Suprapubic skin (tissue), 4 donors: ENCODE measurements at regions not wholly inside any gene's neighbourhood (a gene's known extent, or its start where the extent isn't known, plus 50 kb on each side); places are given as distances from the start of the nearest gene placed in this dataset.

Experiments used
- POLR2A ChIP-seq, 2 donors: fragments of 450-650 bp; IDR thresholded peaks; one replicate each; pipeline ENCODE4 v1.6.1; 2017; ENCODE audit warnings: antibody characterized with exemption in 2 of 2, mild to moderate bottlenecking in 2 of 2, moderate library complexity in 2 of 2
- POLR2AphosphoS5 ChIP-seq, 3 donors: sonication (generic); formaldehyde crosslinking; IDR thresholded peaks; one replicate each; pipeline ENCODE4 v1.6.1; 2017; ENCODE audit warnings: antibody characterized with exemption in 3 of 3
- TF ChIP-seq, protein P1 (sequence below), 2 donors: fragments of 200-600 bp in 1 of 2; fragments of 450-650 bp in 1 of 2; sonication (generic) in 1 of 2; IDR thresholded peaks; one replicate each; pipeline ENCODE4 v1.5.1; 2016 to 2019; ENCODE audit warnings: antibody characterized with exemption in 2 of 2, mild to moderate bottlenecking in 1 of 2, moderate library complexity in 1 of 2

DNA sequence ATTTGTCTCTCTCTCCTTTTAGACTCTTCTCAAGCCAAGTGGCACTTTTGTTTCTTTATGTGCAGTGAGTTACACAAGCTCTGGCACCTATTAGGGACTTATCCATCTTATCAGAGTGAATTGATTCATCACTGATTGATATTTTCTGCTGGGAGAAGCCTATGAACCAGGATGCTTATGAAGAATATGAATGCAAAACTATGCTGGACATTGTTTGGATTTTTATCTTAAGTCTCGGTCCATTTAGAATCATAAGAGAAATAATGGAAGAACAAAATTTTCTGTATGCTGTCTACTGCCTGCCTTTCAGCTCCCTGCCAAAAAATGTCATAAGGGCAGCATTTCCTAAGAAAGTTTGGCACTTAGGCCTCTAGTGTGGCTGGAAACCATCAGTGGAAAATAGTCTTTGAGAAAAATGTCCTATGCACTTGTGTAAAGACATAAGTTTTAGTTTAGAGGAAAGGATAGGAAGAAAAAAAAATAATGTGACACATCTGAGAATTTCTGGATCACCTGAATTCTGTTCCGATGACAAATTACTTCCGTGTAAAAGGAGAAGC is 365.7 kb upstream of the MAD2L1 start:
- TF ChIP-seq, protein P1, sequence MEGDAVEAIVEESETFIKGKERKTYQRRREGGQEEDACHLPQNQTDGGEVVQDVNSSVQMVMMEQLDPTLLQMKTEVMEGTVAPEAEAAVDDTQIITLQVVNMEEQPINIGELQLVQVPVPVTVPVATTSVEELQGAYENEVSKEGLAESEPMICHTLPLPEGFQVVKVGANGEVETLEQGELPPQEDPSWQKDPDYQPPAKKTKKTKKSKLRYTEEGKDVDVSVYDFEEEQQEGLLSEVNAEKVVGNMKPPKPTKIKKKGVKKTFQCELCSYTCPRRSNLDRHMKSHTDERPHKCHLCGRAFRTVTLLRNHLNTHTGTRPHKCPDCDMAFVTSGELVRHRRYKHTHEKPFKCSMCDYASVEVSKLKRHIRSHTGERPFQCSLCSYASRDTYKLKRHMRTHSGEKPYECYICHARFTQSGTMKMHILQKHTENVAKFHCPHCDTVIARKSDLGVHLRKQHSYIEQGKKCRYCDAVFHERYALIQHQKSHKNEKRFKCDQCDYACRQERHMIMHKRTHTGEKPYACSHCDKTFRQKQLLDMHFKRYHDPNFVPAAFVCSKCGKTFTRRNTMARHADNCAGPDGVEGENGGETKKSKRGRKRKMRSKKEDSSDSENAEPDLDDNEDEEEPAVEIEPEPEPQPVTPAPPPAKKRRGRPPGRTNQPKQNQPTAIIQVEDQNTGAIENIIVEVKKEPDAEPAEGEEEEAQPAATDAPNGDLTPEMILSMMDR (IDR thresholded peaks at IDR 0.05) = no peak
- TF ChIP-seq POLR2A (IDR thresholded peaks at IDR 0.05) (no peak), POLR2AphosphoS5 (IDR thresholded peaks at IDR 0.05) (no peak)
